ENCODE measurements at regions not wholly inside any gene's neighbourhood (a gene's known extent, or its start where the extent isn't known, plus 50 kb on each side); places are given as distances from the start of the nearest gene placed in this dataset.

DNA sequence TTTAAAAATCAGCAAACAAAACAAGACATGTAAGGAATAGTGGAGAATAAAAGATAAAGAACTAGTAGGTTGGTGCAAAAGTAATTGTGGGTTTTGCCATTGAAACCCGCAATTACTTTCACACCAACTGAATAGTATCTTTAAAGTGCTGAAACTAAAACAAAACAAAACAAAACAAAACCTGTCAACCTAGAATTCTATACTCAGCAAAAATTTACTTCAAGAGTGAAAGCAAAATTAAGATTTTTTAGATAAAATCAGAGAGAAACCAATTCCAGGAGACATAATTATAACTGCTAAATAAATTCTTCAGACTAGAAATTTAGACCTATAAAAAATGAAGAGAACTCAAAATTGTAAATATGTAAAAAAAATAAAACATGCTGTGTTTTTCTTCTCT lies 114.0 kb upstream of the TSPAN2 start:
- no peak for DNase-seq

- no peak for DNase-seq
These were observed 112.3 kb upstream of the TSPAN2 start for GRCh38 chr1:115201598-115201997.

DNA sequence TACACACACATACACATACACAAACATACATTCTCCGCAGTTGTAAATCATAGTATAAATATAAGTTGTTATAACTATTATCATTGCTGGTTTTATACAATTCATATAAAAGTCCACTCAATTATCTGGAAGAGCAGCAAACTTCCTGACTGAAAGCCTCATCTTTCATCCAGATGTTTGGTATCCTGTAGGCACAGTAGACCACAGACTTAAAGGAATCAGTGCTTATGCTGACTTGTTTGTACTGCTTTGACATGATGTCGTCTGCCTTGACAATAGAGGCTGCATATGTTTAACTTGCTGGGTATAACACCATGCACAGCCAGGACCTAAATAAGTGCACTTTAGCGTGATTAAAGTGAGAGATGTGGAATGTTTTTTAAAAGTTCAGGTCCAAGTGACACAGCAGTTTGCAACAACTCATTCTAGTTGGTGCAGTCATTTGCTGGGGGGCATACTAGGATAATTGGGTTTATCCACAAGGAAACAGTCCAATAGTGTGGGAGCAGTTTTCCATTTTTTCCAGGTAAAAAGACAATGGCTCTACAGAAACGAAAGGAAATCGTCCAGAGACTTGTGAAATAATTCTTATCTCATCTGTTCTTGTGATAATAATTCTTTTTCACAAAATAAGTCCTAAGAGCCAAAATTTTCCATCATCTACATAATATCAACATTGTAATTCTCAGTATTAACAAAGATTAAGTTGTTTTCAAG lies 110.3 kb upstream of the TSPAN2 start:
- DNase-seq, result no peak

- no peak for DNase-seq
These were observed 109.6 kb upstream of the TSPAN2 start for GRCh38 chr1:115198938-115199337.

GRCh38 chr1:115196296-115196695 lies 107.0 kb upstream of the TSPAN2 start:
- no peak for DNase-seq

DNA sequence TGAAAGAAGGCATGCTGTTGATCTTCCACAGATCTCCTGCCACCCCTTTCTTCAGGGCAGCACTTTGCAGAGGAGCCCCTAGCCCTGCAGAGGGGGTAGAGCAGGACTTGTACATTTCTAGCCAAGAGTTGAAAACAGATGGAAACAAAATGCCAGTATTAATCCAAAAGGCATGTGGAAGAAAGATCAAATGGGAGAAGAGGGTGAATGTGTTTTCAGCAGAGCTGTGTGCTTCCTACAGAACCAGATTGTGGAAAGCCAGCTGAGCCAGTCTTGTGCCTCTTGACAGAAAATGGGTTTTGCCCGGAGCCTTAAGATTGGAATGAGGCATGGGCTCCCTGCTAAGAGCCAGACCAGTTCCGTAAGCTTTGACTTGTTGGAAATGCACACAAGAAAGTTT lies 105.2 kb upstream of the TSPAN2 start:
- no peak for DNase-seq

GRCh38 chr1:115193046-115193828 lies 103.9 kb upstream of the TSPAN2 start:
- DNase-seq, result no peak

GRCh38 chr1:115192200-115192767 lies 103.0 kb upstream of the TSPAN2 start:
- no peak for DNase-seq

- no peak for DNase-seq
These were observed 102.4 kb upstream of the TSPAN2 start for GRCh38 chr1:115191691-115192090.

GRCh38 chr1:115190540-115191170 lies 101.4 kb upstream of the TSPAN2 start:
- DNase-seq, result no peak

GRCh38 chr1:115189814-115190539 lies 100.7 kb upstream of the TSPAN2 start:
- peak; percentile 93 for DNase-seq

GRCh38 chr1:115188680-115189395 lies 99.5 kb upstream of the TSPAN2 start:
- DNase-seq, result no peak

DNA sequence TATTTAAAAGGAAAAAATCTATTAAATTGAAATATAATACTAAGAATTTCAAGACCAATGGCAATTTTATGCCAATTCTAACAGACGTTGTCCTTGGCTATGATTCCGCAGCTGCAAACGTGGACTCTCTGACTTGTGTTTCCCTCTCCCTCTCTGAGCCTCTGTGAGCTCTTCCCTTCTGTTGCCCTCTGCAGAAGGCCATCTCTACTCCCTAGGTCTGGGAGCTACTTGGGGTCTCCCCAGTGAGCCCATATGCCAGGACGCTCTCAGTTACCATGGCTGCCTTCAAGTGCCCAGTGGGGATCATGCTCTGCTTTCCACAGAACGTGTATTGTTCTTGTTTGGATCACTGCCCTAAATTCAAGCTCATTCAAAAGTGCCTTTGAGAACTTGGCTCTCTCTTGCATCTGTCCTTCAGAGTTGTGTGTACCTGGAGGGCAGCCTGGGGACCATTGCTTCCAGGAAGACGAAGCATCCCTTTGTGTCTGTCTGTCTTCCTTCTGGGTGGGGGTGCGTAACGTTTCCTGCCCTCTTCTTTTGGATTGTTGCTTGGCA lies 97.5 kb upstream of the TSPAN2 start:
- no peak for DNase-seq

DNA sequence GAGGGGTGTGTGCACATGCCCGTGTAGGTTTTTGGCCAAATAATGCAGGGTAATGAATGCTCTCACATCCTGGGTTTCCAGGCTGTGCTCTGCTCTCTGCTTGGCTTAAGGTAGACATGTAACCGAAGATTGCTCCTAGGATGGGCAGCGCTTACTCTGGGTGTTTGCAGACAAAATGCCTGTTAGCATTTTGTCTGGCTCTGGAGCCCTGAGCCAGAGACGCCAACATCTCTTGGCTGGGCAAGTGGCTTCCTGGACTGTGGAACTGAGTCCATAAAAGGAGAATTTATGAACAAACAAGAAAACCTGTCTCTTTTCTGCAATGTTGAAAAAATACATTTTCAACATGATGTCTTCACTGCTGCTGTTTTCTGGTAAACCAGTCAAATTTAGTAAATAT lies 96.0 kb upstream of the TSPAN2 start:
- no peak for DNase-seq

GRCh38 chr1:115184951-115185331 lies 95.6 kb upstream of the TSPAN2 start:
- DNase-seq, result no peak

DNA sequence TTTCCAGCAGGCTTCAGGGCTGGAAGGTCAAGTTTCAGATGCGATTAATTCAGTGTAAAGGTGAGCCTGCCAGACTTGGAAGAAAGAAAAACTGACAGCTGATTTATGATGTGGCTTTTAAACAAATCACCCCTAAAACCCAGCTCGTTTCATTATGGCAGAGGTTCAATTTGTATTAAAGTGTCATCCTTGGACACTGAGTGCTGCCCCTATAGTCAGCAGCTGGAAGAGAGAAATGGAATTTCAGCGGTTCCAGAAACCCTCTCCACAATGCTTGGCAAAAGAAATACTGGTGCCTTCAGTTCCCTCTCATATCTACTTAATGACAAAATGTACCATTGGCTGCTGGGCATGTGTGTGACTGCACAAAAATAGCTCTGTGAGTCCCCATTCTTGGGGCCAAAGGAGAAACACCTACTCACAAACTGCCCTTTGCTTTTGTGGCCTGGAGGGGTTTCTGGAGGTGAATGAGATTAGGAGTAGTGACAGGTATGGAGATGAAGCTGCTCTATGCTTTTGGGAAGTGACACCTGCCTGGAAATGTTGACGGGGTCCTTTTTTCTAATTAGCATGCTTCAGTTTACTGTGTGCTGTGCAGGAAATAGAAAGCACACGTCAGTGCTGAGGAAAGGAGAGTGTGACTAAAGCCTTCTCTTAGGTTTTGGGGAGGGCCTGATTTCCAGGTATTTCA lies 95.1 kb upstream of the TSPAN2 start:
- DNase-seq, result no peak

DNA sequence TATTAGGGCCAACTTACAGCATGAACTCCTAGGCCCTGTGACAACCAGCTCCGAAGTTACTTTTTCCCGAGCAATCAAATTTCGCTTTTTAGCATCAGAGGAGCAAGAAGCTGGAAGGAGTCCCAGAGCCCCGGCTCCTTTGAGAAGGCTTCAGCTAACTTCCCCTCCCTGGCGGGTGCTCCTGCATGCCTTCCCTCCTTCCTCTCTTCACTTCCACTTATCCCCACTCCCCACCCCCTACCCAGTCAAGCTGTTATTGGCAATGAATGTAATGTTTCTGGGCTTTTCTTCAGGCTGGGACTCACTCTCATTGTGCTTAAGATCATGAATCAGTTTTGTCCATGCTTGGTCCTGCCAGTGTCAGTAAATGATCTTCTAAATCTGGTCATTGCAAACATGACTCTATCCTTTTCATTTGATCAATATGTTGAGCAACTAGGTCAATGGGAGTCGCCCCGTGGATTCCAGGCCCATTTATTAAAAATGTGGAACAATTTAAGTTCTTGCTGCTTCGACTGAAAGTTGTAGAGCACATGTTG lies 94.5 kb upstream of the TSPAN2 start:
- no peak for DNase-seq

DNA sequence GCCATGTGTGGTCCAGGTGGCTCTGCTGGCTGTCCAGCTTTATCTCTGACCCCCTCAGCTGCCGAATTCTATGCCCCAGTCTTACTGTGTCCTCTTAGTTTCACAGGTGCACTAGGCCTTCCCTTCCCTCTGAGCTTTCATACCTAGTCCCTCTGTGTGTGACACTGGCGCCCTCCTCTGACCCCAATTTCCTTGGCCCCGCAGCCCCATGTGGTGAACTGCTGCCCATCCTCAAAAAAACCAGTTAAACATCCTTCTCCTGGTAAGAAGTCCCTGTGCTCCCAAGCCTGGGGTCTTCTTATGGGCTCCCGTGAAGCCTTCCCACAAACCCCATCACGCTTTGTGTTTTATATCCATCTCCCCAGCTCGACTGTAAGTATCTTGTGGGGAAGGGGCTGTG lies 93.9 kb upstream of the TSPAN2 start:
- DNase-seq, result no peak

GRCh38 chr1:115182012-115182715 lies 92.9 kb upstream of the TSPAN2 start:
- DNase-seq, result no peak

DNA sequence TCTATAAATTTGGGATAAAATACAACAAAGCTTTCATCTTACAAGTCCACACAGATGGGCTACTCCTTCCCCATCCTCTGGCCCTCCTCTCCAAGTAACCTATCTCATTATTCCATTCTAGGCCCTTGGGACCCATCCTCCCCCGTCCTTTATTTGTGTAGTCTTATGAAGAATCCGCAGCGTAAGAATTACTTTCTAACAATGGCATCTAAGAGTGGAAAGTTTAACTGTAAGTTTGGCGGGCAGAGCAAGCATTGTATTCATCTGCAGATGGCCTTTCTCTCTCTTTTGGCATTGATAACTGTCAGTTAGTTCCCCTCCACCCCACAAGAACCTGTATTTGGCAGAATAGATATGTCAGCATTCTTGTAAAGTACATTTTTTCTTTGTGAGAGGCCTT lies 91.9 kb upstream of the TSPAN2 start:
- DNase-seq, result no peak
